ENCODE measurements at regions not wholly inside any gene's neighbourhood (a gene's known extent, or its start where the extent isn't known, plus 50 kb on each side); places are given as distances from the start of the nearest gene placed in this dataset.
"Not testable (repeated sequence)": the region's sequence is repeated elsewhere in the genome, so short reads cannot be mapped to it uniquely, and the experiment has no call there.

DNA sequence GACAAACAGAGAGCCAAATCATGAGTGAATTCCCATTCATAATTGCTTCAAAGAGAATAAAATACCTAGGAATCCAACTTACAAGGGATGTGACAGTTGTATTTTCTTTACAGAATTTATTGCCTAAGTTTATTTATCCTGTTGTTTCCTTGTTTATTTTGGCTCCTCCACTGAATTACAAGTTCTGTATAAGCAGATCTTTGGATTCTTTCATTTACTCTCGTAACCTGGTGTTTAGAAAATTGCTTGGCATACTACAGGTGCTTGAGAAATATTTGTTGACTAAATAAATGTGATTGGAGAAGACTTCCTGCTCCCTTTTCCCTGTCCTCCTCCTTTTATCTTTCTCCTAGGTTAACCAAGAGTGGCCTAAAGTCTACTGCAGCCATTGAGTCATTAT lies 455.6 kb downstream of the TMEM38B start:
- Histone ChIP-seq H3K4me3 (no peak overlapping the region), H3K36me3 (no peaks in the 10 kb centered on the region), H3K4me1 (peaks cover 6% of the 10 kb centered on the region), H3K4me2 (no peak overlapping the region), H3K27ac (no peak overlapping the region), H4K20me1 (no peaks in the 10 kb centered on the region), H3K9ac (no peak overlapping the region), H3K9me3 (peaks cover 5% of the 10 kb centered on the region; the same call in 1 of the 2 replicates), H3K27me3 (no peaks in the 10 kb centered on the region)
- TF ChIP-seq Cebpa-rat (IDR thresholded peaks at IDR 0.05): no peak

DNA sequence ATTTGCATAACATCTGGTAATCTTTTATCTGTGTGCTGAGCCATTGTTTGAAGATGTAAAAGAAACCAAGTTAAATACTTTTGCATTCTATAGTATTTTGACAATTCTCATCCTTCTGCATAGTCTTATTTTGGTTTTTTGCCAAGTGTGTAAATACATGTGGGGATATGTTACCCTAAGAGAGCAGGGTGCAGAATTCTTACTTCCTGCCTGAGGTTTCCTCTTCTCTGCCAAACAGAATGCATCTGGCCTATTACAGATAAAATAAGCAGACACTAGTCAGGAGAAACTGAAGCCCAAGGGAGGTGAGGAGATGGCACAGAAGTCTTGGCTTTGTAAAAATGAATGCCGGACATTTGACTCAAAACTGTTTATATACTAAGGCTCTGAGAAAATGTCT lies 462.1 kb downstream of the TMEM38B start:
- H4K20me1 ChIP-seq: no peaks in the 10 kb centered on the region
- H3K9ac ChIP-seq: no peak overlapping the region
- no peaks in the 10 kb centered on the region for H3K27me3 ChIP-seq
- H3K27ac ChIP-seq: peak overlapping the region; percentile 65
- H3K4me2 ChIP-seq: peak overlapping the region; percentile 69
- H3K4me3 ChIP-seq: no peak overlapping the region; the same call in 1 of the 2 replicates
- TF ChIP-seq Cebpa-rat (IDR thresholded peaks at IDR 0.05): no peak
- H3K9me3 ChIP-seq: peaks cover 10% of the 10 kb centered on the region
- no peaks in the 10 kb centered on the region for H3K36me3 ChIP-seq
- H3K4me1 ChIP-seq: peaks cover 53% of the 10 kb centered on the region

DNA sequence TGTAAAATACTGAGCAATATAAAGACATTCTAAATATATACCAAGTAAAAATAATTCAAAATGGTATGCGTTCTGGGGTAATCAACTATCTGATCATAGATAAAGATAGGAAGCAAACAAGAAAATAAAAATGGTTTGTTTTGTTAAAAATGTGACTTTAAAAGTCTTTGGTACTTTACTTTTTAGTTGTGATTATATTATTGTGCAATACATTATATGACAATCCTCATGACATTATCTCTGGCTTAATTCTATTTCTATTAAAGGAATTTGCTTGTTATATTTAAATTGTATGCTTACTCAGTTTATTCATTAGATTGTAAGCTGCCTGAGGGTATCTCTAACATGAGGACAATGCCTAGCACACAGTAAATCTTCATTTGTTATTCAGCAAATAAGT lies 477.9 kb downstream of the TMEM38B start:
- Histone ChIP-seq H3K27me3 (no peaks in the 10 kb centered on the region), H3K9me3 (0 out of 2 replicates have a peak, but pooled peaks cover 6% of the 10 kb centered on the region)

DNA sequence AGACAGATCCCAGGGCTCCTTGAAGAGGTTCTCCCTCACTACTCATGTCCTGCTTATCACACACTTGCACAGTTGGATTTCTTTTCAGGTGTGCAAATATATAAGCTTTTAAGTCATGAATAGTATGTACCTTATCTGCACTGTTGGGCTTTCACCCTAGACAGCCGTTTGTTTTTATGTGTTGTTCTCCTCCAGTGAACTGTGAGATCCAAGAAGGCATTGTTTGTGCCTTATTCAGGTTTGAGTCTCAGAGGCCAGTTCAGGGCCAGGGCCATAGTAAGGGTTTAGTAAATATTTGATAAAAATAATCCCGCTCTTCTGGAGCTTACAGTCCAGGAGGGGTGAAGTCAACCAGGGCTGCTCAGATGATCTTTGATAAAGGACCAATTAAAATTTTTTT lies 480.0 kb downstream of the TMEM38B start:
- no peak overlapping the region for H3K9ac ChIP-seq
- no peak for TF ChIP-seq Cebpa-rat (IDR thresholded peaks at IDR 0.05)
- H3K4me3 ChIP-seq: no peak overlapping the region
- no peaks in the 10 kb centered on the region for H3K27me3 ChIP-seq
- H3K4me2 ChIP-seq: no peak overlapping the region
- H3K9me3 ChIP-seq: 0 out of 2 replicates have a peak, but pooled peaks cover 6% of the 10 kb centered on the region
- H4K20me1 ChIP-seq: no peaks in the 10 kb centered on the region
- H3K36me3 ChIP-seq: no peaks in the 10 kb centered on the region
- no peak overlapping the region for H3K27ac ChIP-seq
- no peaks in the 10 kb centered on the region for H3K4me1 ChIP-seq

More for the DNA sequence above, 477.9 kb downstream of the TMEM38B start:
- Histone ChIP-seq H3K27ac (no peak overlapping the region), H3K36me3 (no peaks in the 10 kb centered on the region), H4K20me1 (no peaks in the 10 kb centered on the region), H3K9ac (no peak overlapping the region), H3K4me1 (no peaks in the 10 kb centered on the region), H3K4me2 (no peak overlapping the region), H3K4me3 (no peak overlapping the region)
- TF ChIP-seq Cebpa-rat (IDR thresholded peaks at IDR 0.05): no peak

DNA sequence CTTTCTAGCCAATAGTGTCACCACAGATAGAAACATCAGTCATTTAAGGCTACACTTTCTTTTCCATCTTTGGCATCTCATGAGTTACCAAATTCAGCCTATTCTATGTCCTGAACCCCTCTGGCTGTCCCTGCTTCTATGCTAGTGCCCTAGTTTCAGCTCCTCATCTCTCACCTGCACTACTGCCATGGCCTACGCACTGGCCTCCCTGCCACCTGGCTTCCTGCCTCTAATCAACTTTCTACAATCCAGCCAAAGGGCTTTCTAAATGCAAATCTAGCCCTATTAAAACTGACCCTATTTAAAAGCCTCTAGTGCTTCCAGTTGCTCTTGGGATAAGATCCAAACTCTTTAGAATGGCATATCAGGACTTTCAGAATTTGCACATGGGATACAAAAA lies 482.9 kb downstream of the TMEM38B start:
- no peak for TF ChIP-seq Cebpa-rat (IDR thresholded peaks at IDR 0.05)
- no peak overlapping the region for H3K27ac ChIP-seq
- H3K9ac ChIP-seq: no peak overlapping the region
- no peaks in the 10 kb centered on the region for H3K9me3 ChIP-seq
- H3K4me3 ChIP-seq: no peak overlapping the region
- no peaks in the 10 kb centered on the region for H3K36me3 ChIP-seq
- H4K20me1 ChIP-seq: no peaks in the 10 kb centered on the region
- H3K4me1 ChIP-seq: no peaks in the 10 kb centered on the region
- H3K4me2 ChIP-seq: no peak overlapping the region
- H3K27me3 ChIP-seq: no peaks in the 10 kb centered on the region

DNA sequence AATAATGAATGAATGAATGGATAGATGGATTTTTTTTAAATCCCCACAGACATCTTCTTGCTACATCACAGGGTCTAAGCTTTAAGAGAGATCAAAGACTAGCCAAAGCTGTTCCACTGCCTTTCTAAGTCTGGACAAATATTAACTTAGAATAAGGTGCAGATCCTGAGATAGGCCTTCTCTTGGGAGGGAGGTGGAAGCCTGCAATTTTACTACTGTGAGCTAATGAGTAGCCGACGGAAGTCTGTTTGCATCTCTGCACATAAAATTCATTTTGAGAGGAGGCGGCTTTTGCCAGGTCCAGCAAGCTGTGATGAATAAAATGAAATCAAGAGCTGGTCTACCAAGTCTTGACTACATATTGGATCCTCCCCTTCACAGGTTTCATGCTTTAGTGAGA lies 484.9 kb downstream of the TMEM38B start:
- no peak for TF ChIP-seq Cebpa-rat (IDR thresholded peaks at IDR 0.05)
- Histone ChIP-seq H3K4me3 (no peak overlapping the region), H3K27me3 (no peaks in the 10 kb centered on the region), H3K4me2 (no peak overlapping the region), H3K9me3 (no peaks in the 10 kb centered on the region), H4K20me1 (no peaks in the 10 kb centered on the region), H3K4me1 (no peaks in the 10 kb centered on the region), H3K9ac (no peak overlapping the region), H3K36me3 (no peaks in the 10 kb centered on the region), H3K27ac (no peak overlapping the region)

DNA sequence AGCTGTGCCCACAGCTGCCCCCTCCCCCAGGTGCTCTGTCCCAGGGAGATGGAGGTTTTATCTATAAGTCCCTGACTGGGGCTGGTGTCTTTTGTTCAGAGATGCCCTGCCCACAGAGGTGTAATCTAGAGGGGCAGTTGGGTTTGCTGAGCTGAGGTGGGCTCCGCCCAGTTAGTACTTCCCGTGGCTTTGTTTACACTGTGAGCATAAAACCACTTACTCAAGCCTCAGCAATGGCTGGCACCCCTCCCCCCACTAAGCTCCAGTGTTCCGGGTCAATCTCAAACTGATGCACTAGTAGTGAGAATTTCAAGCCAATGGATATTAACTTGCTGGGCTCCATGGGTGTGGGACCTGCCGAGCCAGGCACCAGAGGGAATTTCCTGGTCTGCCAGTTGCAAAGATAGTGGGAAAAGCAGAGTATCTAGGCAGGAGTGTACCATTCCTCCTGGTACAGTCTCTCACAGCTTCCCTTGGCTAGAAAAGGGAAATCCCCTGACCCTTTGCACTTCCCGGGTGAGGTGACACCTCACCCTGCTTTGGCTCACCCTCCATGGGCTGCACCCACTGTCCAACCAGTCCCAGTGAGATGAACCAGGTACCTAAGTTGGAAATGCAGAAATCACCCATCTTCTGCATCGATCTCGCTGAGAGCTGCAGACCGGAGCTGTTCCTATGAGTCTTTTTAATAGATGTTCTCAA lies 509.6 kb downstream of the TMEM38B start:
- peaks cover 23% of the 10 kb centered on the region for H3K9me3 ChIP-seq
- not testable (repeated sequence) for H3K4me1 ChIP-seq, H3K4me2 ChIP-seq, H3K27ac ChIP-seq, H3K9ac ChIP-seq, H3K36me3 ChIP-seq, H4K20me1 ChIP-seq, H3K27me3 ChIP-seq, H3K4me3 ChIP-seq

DNA sequence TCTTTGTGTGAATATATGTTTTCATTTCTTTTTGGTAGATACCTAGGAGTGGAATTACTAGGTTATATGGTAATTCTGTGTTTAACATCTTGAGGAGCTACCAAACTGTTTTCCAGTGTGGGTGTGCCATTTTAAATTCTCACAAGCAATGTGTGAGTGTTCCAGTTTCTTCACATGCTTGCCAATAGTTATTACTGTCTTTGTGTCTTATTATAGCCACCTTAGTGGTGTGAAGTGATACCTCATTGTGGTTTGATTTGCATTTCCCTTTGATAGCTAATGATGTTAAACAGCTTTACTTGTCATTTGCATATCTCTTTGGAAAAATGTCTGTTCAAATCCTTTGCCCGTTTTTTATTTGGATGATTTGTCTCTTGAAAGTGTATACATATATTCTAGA lies 513.0 kb downstream of the TMEM38B start:
- Histone ChIP-seq H3K9me3 (peaks cover 18% of the 10 kb centered on the region), H3K9ac (no peak overlapping the region), H3K27ac (no peak overlapping the region), H3K4me2 (no peak overlapping the region), H3K4me1 (no peaks in the 10 kb centered on the region), H3K27me3 (no peaks in the 10 kb centered on the region), H4K20me1 (no peaks in the 10 kb centered on the region), H3K36me3 (no peaks in the 10 kb centered on the region), H3K4me3 (no peak overlapping the region)
- no peak for TF ChIP-seq Cebpa-rat (IDR thresholded peaks at IDR 0.05)

DNA sequence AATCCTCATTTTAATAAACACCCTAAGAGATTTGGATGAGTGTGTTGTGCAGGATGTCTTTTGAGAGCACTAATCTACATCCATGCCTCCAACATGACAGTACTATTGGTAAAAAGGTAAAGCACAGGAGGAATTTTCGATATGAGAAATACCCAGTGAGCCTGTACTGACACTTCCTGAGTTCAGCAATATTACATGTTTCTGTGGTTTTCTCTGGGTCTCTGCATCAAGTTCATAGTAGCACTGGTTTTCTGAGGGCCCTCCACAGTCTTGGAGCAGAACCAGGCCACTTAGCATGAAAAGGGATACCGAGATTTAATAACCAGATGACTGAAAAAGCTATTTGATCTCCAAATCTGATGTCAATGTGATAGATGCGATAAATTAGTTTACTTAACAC lies 524.1 kb downstream of the TMEM38B start:
- Histone ChIP-seq H4K20me1 (no peaks in the 10 kb centered on the region), H3K4me2 (no peak overlapping the region), H3K9me3 (no peaks in the 10 kb centered on the region), H3K27me3 (no peaks in the 10 kb centered on the region), H3K4me1 (0 out of 2 replicates have a peak, but pooled peaks cover 9% of the 10 kb centered on the region), H3K4me3 (no peak overlapping the region), H3K36me3 (no peaks in the 10 kb centered on the region), H3K27ac (no peak overlapping the region), H3K9ac (no peak overlapping the region)
- no peak for TF ChIP-seq Cebpa-rat (IDR thresholded peaks at IDR 0.05)

DNA sequence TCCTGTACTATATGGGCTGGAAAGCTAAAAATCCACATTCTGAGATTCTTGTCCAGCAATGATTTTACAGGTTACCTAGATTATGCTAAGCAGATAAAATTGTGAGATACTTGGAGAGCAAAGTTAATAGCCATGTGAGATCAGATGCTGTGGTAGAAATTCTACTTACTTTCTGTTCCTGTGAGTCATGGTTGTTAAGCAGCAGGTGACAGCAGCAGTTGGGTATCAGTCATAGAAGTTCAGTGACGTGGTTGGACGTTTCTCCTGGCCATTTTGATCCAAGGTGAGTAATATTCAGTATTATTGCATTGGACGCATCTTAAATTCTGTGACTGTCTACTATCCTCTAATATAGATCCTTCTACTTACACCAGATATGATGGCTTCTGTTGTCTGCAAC lies 524.5 kb downstream of the TMEM38B start:
- Histone ChIP-seq H3K9ac (no peak overlapping the region), H3K9me3 (no peaks in the 10 kb centered on the region), H4K20me1 (no peaks in the 10 kb centered on the region), H3K36me3 (no peaks in the 10 kb centered on the region), H3K27ac (no peak overlapping the region), H3K27me3 (no peaks in the 10 kb centered on the region), H3K4me2 (no peak overlapping the region), H3K4me1 (0 out of 2 replicates have a peak, but pooled peaks cover 9% of the 10 kb centered on the region), H3K4me3 (no peak overlapping the region)
- TF ChIP-seq Cebpa-rat (IDR thresholded peaks at IDR 0.05): no peak

DNA sequence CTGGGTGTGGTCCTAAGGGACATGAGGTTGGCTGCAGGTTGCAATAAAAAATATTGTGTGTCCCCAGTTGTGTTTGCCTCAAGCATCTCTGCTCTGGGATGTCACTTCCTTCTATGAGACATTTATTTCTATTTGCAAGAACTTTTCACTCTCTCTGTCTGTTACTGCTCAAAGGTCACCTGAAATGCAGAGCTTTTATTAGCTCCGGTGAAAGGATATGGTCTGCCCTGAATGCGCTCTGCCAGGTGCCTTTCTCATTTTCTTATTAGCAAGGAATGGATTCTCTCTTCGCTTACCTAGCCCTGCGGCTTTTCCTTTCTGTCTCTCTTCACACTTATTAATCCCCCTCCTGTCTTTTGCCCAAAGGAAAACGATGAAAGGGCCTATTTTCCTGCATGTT lies 526.1 kb downstream of the TMEM38B start:
- no peak overlapping the region for H3K27ac ChIP-seq
- no peaks in the 10 kb centered on the region for H4K20me1 ChIP-seq
- TF ChIP-seq Cebpa-rat (IDR thresholded peaks at IDR 0.05): no peak
- H3K9ac ChIP-seq: no peak overlapping the region
- no peaks in the 10 kb centered on the region for H3K27me3 ChIP-seq
- no peak overlapping the region for H3K4me2 ChIP-seq
- H3K9me3 ChIP-seq: no peaks in the 10 kb centered on the region
- no peaks in the 10 kb centered on the region for H3K36me3 ChIP-seq
- no peak overlapping the region for H3K4me3 ChIP-seq
- H3K4me1 ChIP-seq: 0 out of 2 replicates have a peak, but pooled peaks cover 9% of the 10 kb centered on the region
